ENCODE measurements at regions not wholly inside any gene's neighbourhood (a gene's known extent, or its start where the extent isn't known, plus 50 kb on each side); places are given as distances from the start of the nearest gene placed in this dataset.
"Not testable (repeated sequence)": the region's sequence is repeated elsewhere in the genome, so short reads cannot be mapped to it uniquely, and the experiment has no call there.

- ATAC-seq (replicated peaks) (no peak), DNase-seq (no peak)
- H3K27ac Mint-ChIP-seq, result no peak overlapping the region
- no peaks in the 10 kb centered on the region for H3K4me1 Mint-ChIP-seq (ENCODE audit: low read depth in 2 of 2)
- H3K36me3 Mint-ChIP-seq (ENCODE audit: insufficient read depth), result no peaks in the 10 kb centered on the region
- no peaks in the 10 kb centered on the region for H3K9me3 Mint-ChIP-seq
- no peak overlapping the region for H3K4me3 Mint-ChIP-seq
- H3K27me3 Mint-ChIP-seq, result peaks cover 16 to 22% of the 10 kb centered on the region in 2 donors
Measured at GRCh38 chr12:91455321-91455720, 272.7 kb upstream of the DCN start.

GRCh38 chr12:91454179-91454578 lies 271.6 kb upstream of the DCN start:
- Mint-ChIP-seq H3K4me1 (ENCODE audit: low read depth in 2 of 2) (no peaks in the 10 kb centered on the region), H3K27me3 (peaks cover 16 to 22% of the 10 kb centered on the region in 2 donors), H3K36me3 (ENCODE audit: insufficient read depth) (no peaks in the 10 kb centered on the region)

GRCh38 chr12:91452464-91452863 lies 269.8 kb upstream of the DCN start:
- not testable (repeated sequence) for H3K4me1 Mint-ChIP-seq (ENCODE audit: low read depth in 2 of 2); H3K9me3 Mint-ChIP-seq; H3K27ac Mint-ChIP-seq; ATAC-seq (replicated peaks); H3K4me3 Mint-ChIP-seq; DNase-seq; H3K36me3 Mint-ChIP-seq (ENCODE audit: insufficient read depth)
- H3K27me3 Mint-ChIP-seq, result peaks cover 13 to 18% of the 10 kb centered on the region in 2 donors

More at GRCh38 chr12:91454179-91454578, 271.6 kb upstream of the DCN start:
- Mint-ChIP-seq H3K27ac (no peak overlapping the region), H3K4me3 (no peak overlapping the region), H3K9me3 (no peaks in the 10 kb centered on the region)
- ATAC-seq (replicated peaks), result no peak
- no peak for DNase-seq

GRCh38 chr12:91441993-91442952 lies 259.7 kb upstream of the DCN start:
- no peak overlapping the region for H3K27ac Mint-ChIP-seq
- no peak for DNase-seq
- no peaks in the 10 kb centered on the region for H3K36me3 Mint-ChIP-seq (ENCODE audit: insufficient read depth)
- peaks cover 0 to 12% of the 10 kb centered on the region in 2 donors for H3K27me3 Mint-ChIP-seq
- no peak overlapping the region for H3K4me3 Mint-ChIP-seq
- ATAC-seq (replicated peaks), result no peak
- peaks cover 7 to 12% of the 10 kb centered on the region in 2 donors for H3K4me1 Mint-ChIP-seq (ENCODE audit: low read depth in 2 of 2)
- no peaks in the 10 kb centered on the region for H3K9me3 Mint-ChIP-seq

- H3K27ac Mint-ChIP-seq, result no peak overlapping the region
- H3K4me1 Mint-ChIP-seq (ENCODE audit: low read depth in 2 of 2), result peaks cover 7 to 12% of the 10 kb centered on the region in 2 donors
- ATAC-seq (replicated peaks) (no peak), DNase-seq (no peak)
- H3K4me3 Mint-ChIP-seq, result no peak overlapping the region
- H3K9me3 Mint-ChIP-seq, result no peaks in the 10 kb centered on the region
- H3K36me3 Mint-ChIP-seq (ENCODE audit: insufficient read depth), result no peaks in the 10 kb centered on the region
- peaks cover 0 to 10% of the 10 kb centered on the region in 2 donors for H3K27me3 Mint-ChIP-seq
Measured at GRCh38 chr12:91441246-91441645, 258.6 kb upstream of the DCN start.

GRCh38 chr12:91434081-91434480 lies 251.5 kb upstream of the DCN start:
- Mint-ChIP-seq H3K4me3 (no peak overlapping the region), H3K9me3 (no peaks in the 10 kb centered on the region), H3K36me3 (ENCODE audit: insufficient read depth) (no peaks in the 10 kb centered on the region), H3K27me3 (peaks cover 0 to 4% of the 10 kb centered on the region in 2 donors), H3K27ac (no peak overlapping the region), H3K4me1 (ENCODE audit: low read depth in 2 of 2) (peaks cover 7 to 12% of the 10 kb centered on the region in 2 donors)
- ATAC-seq (replicated peaks) (no peak), DNase-seq (no peak)

GRCh38 chr12:91432755-91433154 lies 250.1 kb upstream of the DCN start:
- ATAC-seq (replicated peaks), result no peak
- DNase-seq, result no peak
- no peak overlapping the region for H3K27ac Mint-ChIP-seq
- no peak overlapping the region for H3K4me3 Mint-ChIP-seq
- no peaks in the 10 kb centered on the region for H3K36me3 Mint-ChIP-seq (ENCODE audit: insufficient read depth)
- no peaks in the 10 kb centered on the region for H3K9me3 Mint-ChIP-seq
- peaks cover 0 to under 1% of the 10 kb centered on the region in 2 donors for H3K4me1 Mint-ChIP-seq (ENCODE audit: low read depth in 2 of 2)
- no peaks in the 10 kb centered on the region for H3K27me3 Mint-ChIP-seq

- DNase-seq, result no peak
- Mint-ChIP-seq H3K9me3 (no peaks in the 10 kb centered on the region), H3K27ac (no peak overlapping the region), H3K36me3 (ENCODE audit: insufficient read depth) (no peaks in the 10 kb centered on the region), H3K27me3 (no peaks in the 10 kb centered on the region), H3K4me1 (ENCODE audit: low read depth in 2 of 2) (no peaks in the 10 kb centered on the region), H3K4me3 (no peak overlapping the region)
- no peak for ATAC-seq (replicated peaks)
Measured at GRCh38 chr12:91432089-91432488, 249.5 kb upstream of the DCN start.

- no peak overlapping the region for H3K4me3 Mint-ChIP-seq
- H3K9me3 Mint-ChIP-seq, result no peaks in the 10 kb centered on the region
- DNase-seq (no peak), ATAC-seq (replicated peaks) (no peak)
- no peak overlapping the region for H3K27ac Mint-ChIP-seq
- H3K36me3 Mint-ChIP-seq (ENCODE audit: insufficient read depth), result no peaks in the 10 kb centered on the region
- no peaks in the 10 kb centered on the region for H3K4me1 Mint-ChIP-seq (ENCODE audit: low read depth in 2 of 2)
- no peaks in the 10 kb centered on the region for H3K27me3 Mint-ChIP-seq
Measured at GRCh38 chr12:91424506-91424905, 241.9 kb upstream of the DCN start.

GRCh38 chr12:91423693-91424050 lies 241.1 kb upstream of the DCN start:
- no peaks in the 10 kb centered on the region for H3K27me3 Mint-ChIP-seq
- no peaks in the 10 kb centered on the region for H3K36me3 Mint-ChIP-seq (ENCODE audit: insufficient read depth)
- no peak for DNase-seq

GRCh38 chr12:91422811-91423692 lies 240.4 kb upstream of the DCN start:
- Mint-ChIP-seq H3K36me3 (ENCODE audit: insufficient read depth) (no peaks in the 10 kb centered on the region), H3K27me3 (no peaks in the 10 kb centered on the region), H3K4me1 (ENCODE audit: low read depth in 2 of 2) (no peaks in the 10 kb centered on the region), H3K4me3 (no peak overlapping the region), H3K9me3 (no peaks in the 10 kb centered on the region), H3K27ac (no peak overlapping the region)
- DNase-seq, result no peak
- no peak for ATAC-seq (replicated peaks)

More at GRCh38 chr12:91423693-91424050, 241.1 kb upstream of the DCN start:
- no peaks in the 10 kb centered on the region for H3K4me1 Mint-ChIP-seq (ENCODE audit: low read depth in 2 of 2)
- H3K4me3 Mint-ChIP-seq, result no peak overlapping the region
- no peaks in the 10 kb centered on the region for H3K9me3 Mint-ChIP-seq
- ATAC-seq (replicated peaks), result no peak
- no peak overlapping the region for H3K27ac Mint-ChIP-seq

- DNase-seq, result no peak
- no peak overlapping the region for H3K4me3 Mint-ChIP-seq
- ATAC-seq (replicated peaks), result no peak
- peaks cover 0 to 1% of the 10 kb centered on the region in 2 donors for H3K27me3 Mint-ChIP-seq
- no peaks in the 10 kb centered on the region for H3K4me1 Mint-ChIP-seq (ENCODE audit: low read depth in 2 of 2)
- no peaks in the 10 kb centered on the region for H3K9me3 Mint-ChIP-seq
- no peaks in the 10 kb centered on the region for H3K36me3 Mint-ChIP-seq (ENCODE audit: insufficient read depth)
- H3K27ac Mint-ChIP-seq, result no peak overlapping the region
Measured at GRCh38 chr12:91422127-91422526, 239.5 kb upstream of the DCN start.

- DNase-seq, result no peak
- no peaks in the 10 kb centered on the region for H3K36me3 Mint-ChIP-seq (ENCODE audit: insufficient read depth)
- no peak overlapping the region for H3K27ac Mint-ChIP-seq
- no peaks in the 10 kb centered on the region for H3K4me1 Mint-ChIP-seq (ENCODE audit: low read depth in 2 of 2)
- peaks cover 7 to 14% of the 10 kb centered on the region in 2 donors for H3K27me3 Mint-ChIP-seq
- no peak for ATAC-seq (replicated peaks)
- no peaks in the 10 kb centered on the region for H3K9me3 Mint-ChIP-seq
- no peak overlapping the region for H3K4me3 Mint-ChIP-seq
Measured at GRCh38 chr12:91419809-91420208, 237.2 kb upstream of the DCN start.
